NT2/D1 (cell line): ENCODE measurements at regions not wholly inside any gene's neighbourhood (a gene's known extent, or its start where the extent isn't known, plus 50 kb on each side); places are given as distances from the start of the nearest gene placed in this dataset.

Experiments used
- DNase-seq: peaks from one replicate; pipeline ENCODE4 v3.0.0-alpha.2; 2011; ENCODE audit warnings: low read depth, low spot score
- H3K27me3 ChIP-seq: 2 replicates; pipeline ENCODE4 v1.6.0; 2011; ENCODE audit warnings: mild to moderate bottlenecking; ENCODE audit not compliant: insufficient read length, insufficient read depth
- H3K36me3 ChIP-seq: 2 replicates; pipeline ENCODE4 v1.6.1; 2011; ENCODE audit warnings: mild to moderate bottlenecking, low read length, mixed read lengths; ENCODE audit not compliant: insufficient read depth, insufficient read length
- H3K4me1 ChIP-seq: 2 replicates; pipeline ENCODE4 v1.5.1; 2011; ENCODE audit not compliant: insufficient read depth, insufficient read length
- H3K4me3 ChIP-seq: 2 replicates; pipeline ENCODE4 v1.5.1; 2011; ENCODE audit warnings: low read depth; ENCODE audit not compliant: insufficient read length
- H3K9ac ChIP-seq: 2 replicates; pipeline ENCODE4 v1.6.0; 2011; ENCODE audit warnings: low read depth; ENCODE audit not compliant: insufficient read length
- H3K9me3 ChIP-seq: 2 replicates; pipeline ENCODE4 v1.5.1; 2011; ENCODE audit warnings: mild to moderate bottlenecking, low read length; ENCODE audit not compliant: insufficient read depth
- SUZ12 ChIP-seq: IDR thresholded peaks from 2 replicates; pipeline ENCODE4 v1.6.1; 2011; ENCODE audit not compliant: insufficient read length, insufficient read depth; ENCODE audit errors: extremely low read depth
- YY1 ChIP-seq: IDR thresholded peaks from 2 replicates; pipeline ENCODE4 v1.6.1; 2011; ENCODE audit not compliant: insufficient read length, insufficient read depth
- ZNF274 ChIP-seq: IDR thresholded peaks from 2 replicates; pipeline ENCODE4 v1.6.1; 2011; ENCODE audit warnings: mild to moderate bottlenecking, low read depth, low read length

- H3K4me3 ChIP-seq = no peak overlapping the region
- no peaks in the 10 kb centered on the region for H3K27me3 ChIP-seq
- H3K4me1 ChIP-seq = no peaks in the 10 kb centered on the region
- H3K9ac ChIP-seq = no peak overlapping the region
- TF ChIP-seq ZNF274 = no peak
- no peak for TF ChIP-seq SUZ12
- TF ChIP-seq YY1 = no peak
- H3K9me3 ChIP-seq = no peaks in the 10 kb centered on the region
- no peak for DNase-seq
- no peaks in the 10 kb centered on the region for H3K36me3 ChIP-seq
These were observed 422.2 kb upstream of the ZP4 start for GRCh38 chr1:238312969-238313368.

- no peak for TF ChIP-seq SUZ12
- no peak for TF ChIP-seq ZNF274
- TF ChIP-seq YY1 = no peak
- DNase-seq = no peak
- no peaks in the 10 kb centered on the region for H3K36me3 ChIP-seq
- no peak overlapping the region for H3K4me3 ChIP-seq
- H3K27me3 ChIP-seq = no peaks in the 10 kb centered on the region
- no peak overlapping the region for H3K9ac ChIP-seq
- H3K4me1 ChIP-seq = no peaks in the 10 kb centered on the region
- H3K9me3 ChIP-seq = no peaks in the 10 kb centered on the region
These were observed 415.7 kb upstream of the ZP4 start for GRCh38 chr1:238306411-238306810.

GRCh38 chr1:238302646-238303045, 411.9 kb upstream of the ZP4 start:
- Histone ChIP-seq H3K4me1 (no peaks in the 10 kb centered on the region), H3K4me3 (no peak overlapping the region), H3K9me3 (no peaks in the 10 kb centered on the region), H3K9ac (no peak overlapping the region), H3K36me3 (no peaks in the 10 kb centered on the region), H3K27me3 (no peaks in the 10 kb centered on the region)
- TF ChIP-seq ZNF274 = no peak
- no peak for TF ChIP-seq SUZ12
- TF ChIP-seq YY1 = no peak
- no peak for DNase-seq

GRCh38 chr1:238296371-238296770, 405.6 kb upstream of the ZP4 start:
- no peak for TF ChIP-seq YY1
- no peak for TF ChIP-seq ZNF274
- no peak for TF ChIP-seq SUZ12
- no peak for DNase-seq

GRCh38 chr1:238293075-238293474, 402.4 kb upstream of the ZP4 start:
- H3K4me1 ChIP-seq = no peaks in the 10 kb centered on the region
- no peaks in the 10 kb centered on the region for H3K9me3 ChIP-seq
- DNase-seq = no peak
- TF ChIP-seq YY1 (no peak), SUZ12 (no peak), ZNF274 (no peak)
- no peaks in the 10 kb centered on the region for H3K27me3 ChIP-seq
- no peaks in the 10 kb centered on the region for H3K36me3 ChIP-seq
- no peak overlapping the region for H3K4me3 ChIP-seq
- H3K9ac ChIP-seq = no peak overlapping the region

More at GRCh38 chr1:238296371-238296770, 405.6 kb upstream of the ZP4 start:
- H3K4me3 ChIP-seq = no peak overlapping the region
- no peaks in the 10 kb centered on the region for H3K9me3 ChIP-seq
- no peaks in the 10 kb centered on the region for H3K36me3 ChIP-seq
- no peaks in the 10 kb centered on the region for H3K4me1 ChIP-seq
- H3K9ac ChIP-seq = no peak overlapping the region
- H3K27me3 ChIP-seq = no peaks in the 10 kb centered on the region

GRCh38 chr1:238281418-238281817, 390.7 kb upstream of the ZP4 start:
- H3K9ac ChIP-seq = no peak overlapping the region
- H3K4me1 ChIP-seq = no peaks in the 10 kb centered on the region
- no peaks in the 10 kb centered on the region for H3K36me3 ChIP-seq
- no peak for DNase-seq
- no peak overlapping the region for H3K4me3 ChIP-seq
- H3K27me3 ChIP-seq = no peaks in the 10 kb centered on the region
- H3K9me3 ChIP-seq = 0 out of 2 replicates have a peak, but pooled peaks cover 1% of the 10 kb centered on the region
- no peak for TF ChIP-seq ZNF274
- no peak for TF ChIP-seq SUZ12
- no peak for TF ChIP-seq YY1

- H3K9me3 ChIP-seq = peaks cover 14% of the 10 kb centered on the region; the same call in 1 of the 2 replicates
- no peak overlapping the region for H3K9ac ChIP-seq
- H3K4me3 ChIP-seq = no peak overlapping the region
- no peaks in the 10 kb centered on the region for H3K27me3 ChIP-seq
- no peaks in the 10 kb centered on the region for H3K36me3 ChIP-seq
- H3K4me1 ChIP-seq = no peaks in the 10 kb centered on the region
- no peak for DNase-seq
- TF ChIP-seq YY1 (no peak), SUZ12 (no peak), ZNF274 (no peak)
These were observed 389.1 kb upstream of the ZP4 start for GRCh38 chr1:238279694-238280380.
